CD4-positive, alpha-beta memory T cell (primary cell): ENCODE measurements at regions not wholly inside any gene's neighbourhood (a gene's known extent, or its start where the extent isn't known, plus 50 kb on each side); places are given as distances from the start of the nearest gene placed in this dataset.

Source experiments
- CTCF ChIA-PET: fragments of 350-600 bp; sonication (Branson Sonifier 250); formaldehyde crosslinking; loops from one replicate; lab custom pipeline; 2021; ENCODE audit warnings: inconsistent platforms; ENCODE audit not compliant: partially characterized antibody; lab: Charles Lee
- POLR2A ChIA-PET: fragments of 350-600 bp; sonication (Branson Sonifier 250); formaldehyde crosslinking; loops from one replicate; lab custom pipeline; 2021; ENCODE audit not compliant: partially characterized antibody; lab: Charles Lee
- DNase-seq, 5 donors: peaks; one replicate each; pipeline versions ENCODE4 v3.0.0 to v3.0.0-alpha.2; 2020 to 2022; ENCODE audit warnings: mixed read lengths in 1 of 5
- H3K27ac ChIP-seq: one replicate; pipeline ENCODE4 v1.7.0; 2013; ENCODE audit warnings: low read depth, low read length
- H3K27me3 ChIP-seq: 2 replicates; pipeline ENCODE4 v1.7.0; 2013; ENCODE audit warnings: mild to moderate bottlenecking, low read length, moderate library complexity; ENCODE audit not compliant: insufficient read depth
- H3K36me3 ChIP-seq: 2 replicates; pipeline ENCODE4 v1.7.0; 2013; ENCODE audit warnings: mild to moderate bottlenecking, low read length, moderate library complexity; ENCODE audit not compliant: insufficient read depth
- H3K4me1 ChIP-seq: 2 replicates; pipeline ENCODE4 v1.7.0; 2013; ENCODE audit warnings: mild to moderate bottlenecking, low read length, moderate library complexity; ENCODE audit not compliant: insufficient read depth
- H3K4me3 ChIP-seq, 2 donors: one replicate each; pipeline ENCODE4 v1.7.0; 2013; ENCODE audit warnings: low read length in 2 of 2, mild to moderate bottlenecking in 1 of 2
- H3K9me3 ChIP-seq, 2 donors: one replicate each; pipeline ENCODE4 v1.7.0; 2013; ENCODE audit warnings: low read length in 2 of 2, control low read depth in 1 of 2; ENCODE audit not compliant: control insufficient read depth in 1 of 2
- H3K27ac Mint-ChIP-seq, 7 donors: one replicate each; pipeline ENCODE4 v1.8.0; 2020 to 2021; ENCODE audit warnings: mixed read lengths in 7 of 7, mild to moderate bottlenecking in 6 of 7, inconsistent platforms in 3 of 7, moderate library complexity in 3 of 7
- H3K27me3 Mint-ChIP-seq, 2 donors: one replicate each; pipeline ENCODE4 v1.8.0; 2020 to 2021; ENCODE audit warnings: mixed read lengths in 2 of 2
- H3K36me3 Mint-ChIP-seq, 2 donors: one replicate each; pipeline ENCODE4 v1.8.0; 2020 to 2021; ENCODE audit warnings: mixed read lengths in 2 of 2, inconsistent platforms in 1 of 2, mild to moderate bottlenecking in 1 of 2
- H3K4me1 Mint-ChIP-seq, 4 donors: one replicate each; pipeline ENCODE4 v1.8.0; 2020 to 2021; ENCODE audit warnings: mixed read lengths in 4 of 4, mild to moderate bottlenecking in 1 of 4
- H3K4me3 Mint-ChIP-seq, 8 donors: one replicate each; pipeline ENCODE4 v1.8.0; 2020 to 2021; ENCODE audit warnings: mixed read lengths in 8 of 8, mild to moderate bottlenecking in 7 of 8, moderate library complexity in 6 of 8, inconsistent platforms in 3 of 8
- H3K9me3 Mint-ChIP-seq, 8 donors: one replicate each; pipeline ENCODE4 v1.8.0; 2020 to 2021; ENCODE audit warnings: mixed read lengths in 8 of 8, mild to moderate bottlenecking in 5 of 8, inconsistent platforms in 3 of 8, moderate library complexity in 1 of 8
- intact Hi-C: fragments of 100-400 bp; cut with micrococcal nuclease; formaldehyde crosslinking; loops from one replicate; pipeline ENCODE4 v1.15.1; 2023

DNA sequence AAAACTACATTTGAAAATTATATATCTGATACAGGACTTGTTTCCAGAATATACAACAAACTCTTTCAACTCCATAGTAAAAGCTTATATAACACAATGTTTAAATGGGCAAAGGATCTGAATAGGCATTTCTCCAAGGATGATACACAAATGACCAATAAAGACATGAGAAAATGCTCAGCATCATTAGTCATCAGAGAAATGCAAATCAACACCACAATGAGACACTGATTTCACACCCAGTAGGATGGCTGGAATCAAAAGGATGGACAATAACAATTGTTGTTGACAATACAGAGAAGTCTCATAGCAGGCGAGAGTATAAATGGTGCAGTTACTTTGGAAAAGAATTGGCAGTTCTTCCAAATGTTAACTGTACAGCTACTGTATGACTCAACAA lies 394.9 kb downstream of the BCL11B start:
- Histone ChIP-seq H3K27ac (no peak overlapping the region), H3K4me3 (no peak overlapping the region), H3K36me3 (no peaks in the 10 kb centered on the region), H3K9me3 (peaks cover 0 to 3% of the 10 kb centered on the region in 2 donors), H3K27me3 (no peaks in the 10 kb centered on the region), H3K4me1 (no peaks in the 10 kb centered on the region)
- intact Hi-C loops: no loop called here
- no peak overlapping the region for H3K4me3 Mint-ChIP-seq
- H3K4me1 Mint-ChIP-seq: peaks cover 0 to 4% (median 0%) of the 10 kb centered on the region in 4 donors
- POLR2A ChIA-PET: no interaction called here
- no peak for DNase-seq
- CTCF ChIA-PET: no interaction called here
- H3K27me3 Mint-ChIP-seq: no peaks in the 10 kb centered on the region
- peaks cover 3 to 10% of the 10 kb centered on the region in 2 donors for H3K36me3 Mint-ChIP-seq
- peaks cover 3 to 30% (median 12%) of the 10 kb centered on the region in 8 donors for H3K9me3 Mint-ChIP-seq
- H3K27ac Mint-ChIP-seq: no peak overlapping the region

DNA sequence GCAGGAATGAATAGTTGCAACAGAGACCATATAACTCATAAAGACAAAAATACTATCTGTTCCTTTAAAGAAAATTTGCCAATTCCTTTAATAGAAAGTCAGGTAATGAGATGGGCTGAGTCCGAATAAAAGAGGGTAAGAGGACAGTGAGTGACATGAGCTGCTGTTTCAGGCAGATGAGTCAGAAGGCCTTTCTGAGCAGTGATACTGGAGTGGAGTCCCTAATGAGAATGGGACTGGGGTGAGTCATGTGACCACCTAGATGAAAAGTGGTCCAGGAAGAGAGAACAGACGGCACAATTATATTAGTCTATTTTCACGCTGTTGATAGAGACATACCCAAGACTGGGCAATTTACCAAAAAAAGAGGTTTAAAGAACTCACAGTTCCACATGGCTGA lies 393.7 kb downstream of the BCL11B start:
- Mint-ChIP-seq H3K9me3 (peaks cover 3 to 30% (median 12%) of the 10 kb centered on the region in 8 donors), H3K27ac (peak overlapping the region in 2 of 7 donors; percentile 23 to 26), H3K4me3 (peak overlapping the region in 1 of 8 donors; percentile 32), H3K36me3 (peaks cover 3 to 10% of the 10 kb centered on the region in 2 donors), H3K4me1 (peaks cover 0 to 4% (median 0%) of the 10 kb centered on the region in 4 donors), H3K27me3 (no peaks in the 10 kb centered on the region)
- no peaks in the 10 kb centered on the region for H3K4me1 ChIP-seq
- no peaks in the 10 kb centered on the region for H3K36me3 ChIP-seq
- peaks cover 0 to 3% of the 10 kb centered on the region in 2 donors for H3K9me3 ChIP-seq
- H3K4me3 ChIP-seq: no peak overlapping the region
- H3K27me3 ChIP-seq: no peaks in the 10 kb centered on the region
- H3K27ac ChIP-seq: no peak overlapping the region
- DNase-seq: no peak
- intact Hi-C loops: no loop called here
- ChIA-PET POLR2A (no interaction called here), CTCF (no interaction called here)

DNA sequence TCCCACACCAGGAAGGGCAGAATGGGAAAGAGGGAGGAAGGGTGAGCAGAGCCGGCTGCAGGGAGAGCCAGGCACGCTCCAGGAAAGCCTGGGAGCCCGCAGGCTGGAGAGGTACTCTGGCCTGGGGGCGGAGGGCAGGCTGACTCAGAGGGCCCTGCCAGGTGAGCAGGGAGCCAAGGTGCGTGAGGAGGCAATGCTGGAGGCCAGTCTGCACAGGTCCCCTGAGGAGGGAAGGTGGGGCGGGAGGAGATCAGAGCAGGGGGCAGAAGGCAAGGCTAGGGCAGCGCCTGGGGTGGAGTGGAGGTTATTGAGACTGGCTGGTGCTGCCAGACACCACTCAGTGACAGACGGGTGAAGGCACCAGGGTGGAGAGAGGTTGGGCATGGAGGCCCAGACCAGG lies 385.0 kb downstream of the BCL11B start:
- no peaks in the 10 kb centered on the region for H3K4me1 ChIP-seq
- ChIA-PET CTCF (no interaction called here), POLR2A (no interaction called here)
- H3K9me3 Mint-ChIP-seq: peaks cover 0 to 5% (median 0%) of the 10 kb centered on the region in 8 donors
- H3K4me3 ChIP-seq: no peak overlapping the region
- no peaks in the 10 kb centered on the region for H3K9me3 ChIP-seq
- DNase-seq: no peak
- no peaks in the 10 kb centered on the region for H3K27me3 ChIP-seq
- H3K27ac ChIP-seq: no peak overlapping the region
- H3K36me3 ChIP-seq: no peaks in the 10 kb centered on the region
- H3K36me3 Mint-ChIP-seq: no peaks in the 10 kb centered on the region
- H3K4me3 Mint-ChIP-seq: no peak overlapping the region
- peaks cover 0 to 10% (median 8%) of the 10 kb centered on the region in 4 donors for H3K4me1 Mint-ChIP-seq
- H3K27me3 Mint-ChIP-seq: no peaks in the 10 kb centered on the region
- H3K27ac Mint-ChIP-seq: no peak overlapping the region
- intact Hi-C loops: no loop called here

DNA sequence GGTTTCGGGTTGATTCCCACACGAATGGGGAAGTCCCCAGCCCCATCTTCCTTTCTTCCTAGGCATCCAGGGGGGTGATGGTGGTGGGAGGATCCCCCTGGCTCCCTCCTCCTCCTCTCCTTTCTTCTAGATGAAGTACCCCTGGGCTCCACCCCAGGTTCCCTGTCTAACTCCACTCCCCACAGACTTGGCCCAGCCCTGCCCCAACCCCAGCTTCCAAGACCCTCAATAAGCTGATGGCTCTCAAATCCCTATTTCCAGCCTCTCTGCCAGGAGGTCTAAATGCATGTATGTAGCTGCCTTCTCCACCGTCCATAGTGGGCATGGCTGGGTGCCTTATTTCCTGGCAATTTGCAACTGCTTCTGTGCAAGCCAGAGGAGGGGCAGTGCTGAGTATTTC lies 383.7 kb downstream of the BCL11B start:
- ChIA-PET CTCF (no interaction called here), POLR2A (interaction anchor here (0.7 kb wide), 1 partner anchor 298 kb away, joined by 3 read pairs; no protein-coding TSS in a partner anchor)
- intact Hi-C loops: no loop called here
- peaks cover 0 to 10% (median 8%) of the 10 kb centered on the region in 4 donors for H3K4me1 Mint-ChIP-seq
- peak overlapping the region in 1 of 7 donors; percentile 63 for H3K27ac Mint-ChIP-seq
- no peak overlapping the region for H3K27ac ChIP-seq
- H3K4me3 ChIP-seq: no peak overlapping the region
- no peak overlapping the region for H3K4me3 Mint-ChIP-seq
- H3K9me3 ChIP-seq: no peaks in the 10 kb centered on the region
- no peak for DNase-seq
- no peaks in the 10 kb centered on the region for H3K36me3 ChIP-seq
- no peaks in the 10 kb centered on the region for H3K27me3 Mint-ChIP-seq
- no peaks in the 10 kb centered on the region for H3K4me1 ChIP-seq
- H3K9me3 Mint-ChIP-seq: peaks cover 0 to 4% (median 0%) of the 10 kb centered on the region in 8 donors
- no peaks in the 10 kb centered on the region for H3K27me3 ChIP-seq
- no peaks in the 10 kb centered on the region for H3K36me3 Mint-ChIP-seq

DNA sequence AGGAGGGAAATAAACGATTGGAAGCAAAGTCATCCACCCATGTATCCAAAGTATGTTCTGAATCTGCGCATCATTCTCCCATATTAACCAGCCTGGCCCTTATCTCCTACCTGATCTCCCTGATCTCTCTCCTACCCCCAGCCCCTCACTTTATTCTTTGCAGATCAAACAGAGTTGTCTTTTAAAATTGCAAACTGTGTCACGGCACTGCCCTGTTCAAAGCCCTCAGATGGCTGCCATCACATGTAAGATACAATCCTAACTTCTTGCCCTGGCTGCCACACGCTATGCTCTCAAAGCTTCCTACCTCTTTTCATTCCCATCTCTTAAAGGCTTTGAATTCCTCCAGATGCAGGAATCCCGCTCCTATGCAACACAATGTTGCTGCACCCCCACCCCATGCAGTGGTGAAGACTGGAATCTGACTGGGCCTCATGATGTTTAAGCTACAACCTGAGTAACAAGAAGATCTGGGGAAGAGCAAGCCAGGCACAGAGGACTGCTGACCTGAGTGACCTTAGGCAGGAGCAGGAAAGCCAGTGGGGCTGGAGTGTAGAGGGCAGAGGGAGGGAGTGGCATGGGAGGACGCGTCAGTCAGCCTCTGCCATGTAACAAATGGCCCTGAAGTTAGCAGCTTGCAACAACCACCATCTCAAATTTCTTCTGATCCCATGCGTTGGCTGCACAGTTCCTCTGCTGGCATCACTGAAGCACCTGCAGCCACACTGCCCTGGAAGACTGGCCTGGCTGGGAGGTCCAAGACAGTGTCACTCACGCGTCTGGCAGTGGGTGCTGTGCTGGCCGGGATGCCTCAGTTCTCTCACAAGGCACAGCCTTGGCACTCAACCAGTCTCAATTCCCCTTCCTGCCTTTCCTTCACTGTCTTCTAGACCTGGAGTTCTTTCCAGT lies 382.8 kb downstream of the BCL11B start:
- no peak overlapping the region for H3K4me3 Mint-ChIP-seq
- Histone ChIP-seq H3K9me3 (no peaks in the 10 kb centered on the region), H3K4me1 (no peaks in the 10 kb centered on the region), H3K4me3 (no peak overlapping the region), H3K27ac (no peak overlapping the region), H3K36me3 (no peaks in the 10 kb centered on the region), H3K27me3 (no peaks in the 10 kb centered on the region)
- H3K36me3 Mint-ChIP-seq: no peaks in the 10 kb centered on the region
- peaks cover 0 to 2% (median 0%) of the 10 kb centered on the region in 8 donors for H3K9me3 Mint-ChIP-seq
- ChIA-PET CTCF (no interaction called here), POLR2A (no interaction called here)
- intact Hi-C loops: no loop called here
- H3K4me1 Mint-ChIP-seq: peaks cover 0 to 10% (median 8%) of the 10 kb centered on the region in 4 donors
- no peaks in the 10 kb centered on the region for H3K27me3 Mint-ChIP-seq
- no peak for DNase-seq
- H3K27ac Mint-ChIP-seq: peak overlapping the region in 3 of 7 donors; percentile 6 to 43 (median 24)

DNA sequence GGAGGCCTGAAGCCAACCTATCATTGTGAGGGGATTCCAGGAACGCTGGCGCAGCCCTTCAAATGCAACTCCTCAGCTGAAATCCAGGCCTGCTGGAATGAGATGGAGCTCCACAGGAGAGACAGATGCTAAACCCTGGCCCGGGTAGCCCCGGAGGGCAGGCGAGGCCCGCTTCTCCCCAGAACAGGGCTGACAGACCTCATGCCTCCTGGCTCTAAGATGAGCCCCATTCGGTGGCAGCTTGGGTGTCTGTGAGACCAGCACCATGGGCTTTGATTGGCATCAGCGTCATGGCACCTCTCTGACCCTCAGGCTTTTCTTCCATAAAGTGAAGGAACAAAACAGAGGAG lies 382.2 kb downstream of the BCL11B start:
- H3K27me3 ChIP-seq: no peaks in the 10 kb centered on the region
- no peak for DNase-seq
- ChIA-PET CTCF (no interaction called here), POLR2A (no interaction called here)
- H3K27ac Mint-ChIP-seq: peak overlapping the region in 1 of 7 donors; percentile 43
- H3K36me3 Mint-ChIP-seq: no peaks in the 10 kb centered on the region
- H3K27me3 Mint-ChIP-seq: no peaks in the 10 kb centered on the region
- H3K4me3 ChIP-seq: no peak overlapping the region
- peaks cover 0 to 2% (median 0%) of the 10 kb centered on the region in 8 donors for H3K9me3 Mint-ChIP-seq
- no peaks in the 10 kb centered on the region for H3K4me1 ChIP-seq
- H3K9me3 ChIP-seq: no peaks in the 10 kb centered on the region
- H3K27ac ChIP-seq: no peak overlapping the region
- H3K4me1 Mint-ChIP-seq: peaks cover 0 to 10% (median 8%) of the 10 kb centered on the region in 4 donors
- intact Hi-C loops: no loop called here
- no peak overlapping the region for H3K4me3 Mint-ChIP-seq
- no peaks in the 10 kb centered on the region for H3K36me3 ChIP-seq

DNA sequence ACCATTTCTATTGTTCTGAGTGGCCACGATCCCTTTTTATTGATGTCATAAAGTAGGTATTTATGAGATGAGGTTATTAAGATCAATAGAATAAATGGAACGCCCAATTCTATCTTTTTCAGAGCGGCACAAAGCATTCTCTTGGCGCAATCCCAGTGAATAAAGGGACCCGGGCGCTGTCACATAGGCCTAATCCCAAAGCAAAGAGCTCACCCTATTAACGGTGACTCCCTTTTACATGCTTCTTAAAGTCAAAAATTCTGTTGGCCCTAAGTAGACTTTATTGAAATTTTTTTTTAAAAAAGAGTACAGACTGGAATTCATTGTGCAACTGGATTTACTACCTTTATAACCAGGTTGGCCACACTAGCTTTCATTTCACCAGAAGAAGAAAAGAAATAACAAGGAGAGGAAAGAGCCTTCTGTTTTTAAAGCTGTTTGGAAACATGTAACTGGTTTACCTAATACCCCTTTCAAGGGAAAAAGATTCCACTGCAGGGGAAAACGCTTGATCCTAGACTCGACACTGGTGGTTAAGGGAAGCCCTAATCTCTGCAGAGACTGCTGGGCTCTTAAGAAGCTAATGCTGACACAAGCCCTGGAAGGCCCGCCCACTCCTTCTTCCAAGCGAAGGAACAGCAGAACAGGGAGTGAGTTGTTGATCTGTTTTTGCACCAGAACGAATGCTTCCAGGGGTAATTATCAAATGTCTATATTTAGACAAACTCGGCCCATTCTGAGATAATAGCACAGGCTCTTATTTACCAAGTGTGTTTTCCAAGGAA lies 381.2 kb downstream of the BCL11B start:
- POLR2A ChIA-PET: no interaction called here
- Histone ChIP-seq H3K36me3 (no peaks in the 10 kb centered on the region), H3K9me3 (no peaks in the 10 kb centered on the region), H3K27me3 (no peaks in the 10 kb centered on the region), H3K27ac (no peak overlapping the region), H3K4me3 (no peak overlapping the region), H3K4me1 (no peaks in the 10 kb centered on the region)
- Mint-ChIP-seq H3K27me3 (no peaks in the 10 kb centered on the region), H3K4me3 (no peak overlapping the region), H3K9me3 (no peaks in the 10 kb centered on the region), H3K4me1 (peaks cover 0 to 10% (median 8%) of the 10 kb centered on the region in 4 donors), H3K36me3 (no peaks in the 10 kb centered on the region), H3K27ac (no peak overlapping the region)
- no peak for DNase-seq
- CTCF ChIA-PET: no interaction called here
- intact Hi-C loops: no loop called here
